ENCODE measurements at regions not wholly inside any gene's neighbourhood (a gene's known extent, or its start where the extent isn't known, plus 50 kb on each side); places are given as distances from the start of the nearest gene placed in this dataset.

DNA sequence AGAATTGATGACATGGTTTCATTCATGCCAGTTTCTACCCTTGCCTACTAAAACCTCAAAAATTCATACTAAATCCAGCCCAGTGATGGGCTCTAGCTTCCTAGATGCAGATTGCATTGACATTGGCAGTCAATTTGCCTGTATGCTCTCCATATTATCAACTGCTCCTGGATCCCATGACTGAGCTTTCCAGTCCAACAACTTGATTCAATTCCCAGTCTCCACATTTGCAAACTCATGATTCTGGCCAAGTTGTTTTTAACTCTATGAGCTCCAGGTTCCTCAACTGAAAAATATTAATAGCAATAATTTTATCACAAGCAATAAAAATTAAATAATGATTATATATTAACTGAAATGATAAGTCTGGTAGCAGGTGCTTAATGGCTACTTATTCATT lies 51.0 kb upstream of the DSC1 start:
- H3K27me3 ChIP-seq: no peaks in the 10 kb centered on the region
- no peak for TF ChIP-seq POLR2A (IDR thresholded peaks at IDR 0.05)
- TF ChIP-seq, protein P1, sequence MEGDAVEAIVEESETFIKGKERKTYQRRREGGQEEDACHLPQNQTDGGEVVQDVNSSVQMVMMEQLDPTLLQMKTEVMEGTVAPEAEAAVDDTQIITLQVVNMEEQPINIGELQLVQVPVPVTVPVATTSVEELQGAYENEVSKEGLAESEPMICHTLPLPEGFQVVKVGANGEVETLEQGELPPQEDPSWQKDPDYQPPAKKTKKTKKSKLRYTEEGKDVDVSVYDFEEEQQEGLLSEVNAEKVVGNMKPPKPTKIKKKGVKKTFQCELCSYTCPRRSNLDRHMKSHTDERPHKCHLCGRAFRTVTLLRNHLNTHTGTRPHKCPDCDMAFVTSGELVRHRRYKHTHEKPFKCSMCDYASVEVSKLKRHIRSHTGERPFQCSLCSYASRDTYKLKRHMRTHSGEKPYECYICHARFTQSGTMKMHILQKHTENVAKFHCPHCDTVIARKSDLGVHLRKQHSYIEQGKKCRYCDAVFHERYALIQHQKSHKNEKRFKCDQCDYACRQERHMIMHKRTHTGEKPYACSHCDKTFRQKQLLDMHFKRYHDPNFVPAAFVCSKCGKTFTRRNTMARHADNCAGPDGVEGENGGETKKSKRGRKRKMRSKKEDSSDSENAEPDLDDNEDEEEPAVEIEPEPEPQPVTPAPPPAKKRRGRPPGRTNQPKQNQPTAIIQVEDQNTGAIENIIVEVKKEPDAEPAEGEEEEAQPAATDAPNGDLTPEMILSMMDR (IDR thresholded peaks at IDR 0.05): no peak
- no peaks in the 10 kb centered on the region for H3K4me1 ChIP-seq
- H3K9me3 ChIP-seq: no peaks in the 10 kb centered on the region
- intact Hi-C loops (cut with DNase I; ENCODE audit: low total_unique reads): no loop called here
- H3K4me3 ChIP-seq: no peak overlapping the region
- no peak for DNase-seq
- no peaks in the 10 kb centered on the region for H3K36me3 ChIP-seq
- no peak overlapping the region for H3K27ac ChIP-seq

DNA sequence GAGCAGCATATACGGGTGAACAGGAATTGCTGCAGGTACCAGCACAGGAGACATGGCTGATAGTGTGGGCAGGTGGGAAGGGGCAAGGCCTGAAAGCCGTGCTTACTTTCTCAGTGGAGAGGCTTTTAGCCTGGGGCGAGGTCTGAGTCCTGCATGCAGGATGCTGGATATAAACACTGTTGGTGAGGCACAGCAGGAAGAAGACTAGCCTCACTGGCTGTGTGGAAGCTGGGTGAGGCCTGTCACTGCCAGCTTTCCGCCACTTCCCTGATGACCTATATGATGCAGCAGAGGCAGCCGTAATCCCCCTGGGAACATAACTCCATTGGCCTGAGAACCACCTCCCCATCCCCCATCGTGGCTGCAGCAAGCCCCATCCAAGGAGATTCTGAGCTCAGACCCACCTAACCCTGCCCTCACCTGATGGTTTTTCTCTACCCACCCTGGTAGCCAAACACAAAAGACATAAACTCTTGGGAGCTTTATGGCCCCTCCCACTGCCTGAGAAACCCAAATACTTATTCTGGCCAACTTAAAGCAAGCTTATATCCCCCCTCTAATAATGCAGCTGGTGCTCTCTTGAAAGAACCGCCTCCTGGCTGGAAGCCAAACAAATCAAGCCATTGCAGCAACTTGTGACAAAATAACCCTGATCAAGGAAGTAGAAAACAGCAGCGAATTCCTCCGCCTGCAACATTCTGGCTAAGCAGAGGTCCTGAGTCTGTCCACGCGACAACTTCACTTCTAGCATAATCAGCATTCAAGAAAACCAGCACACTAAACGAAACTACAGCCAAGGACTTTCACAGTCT lies 54.6 kb upstream of the DSC1 start:
- H3K4me1 ChIP-seq: no peaks in the 10 kb centered on the region
- H3K4me3 ChIP-seq: no peak overlapping the region
- H3K9me3 ChIP-seq: peaks cover 0 to 3% of the 10 kb centered on the region in 2 donors
- H3K27ac ChIP-seq: no peak overlapping the region
- no peaks in the 10 kb centered on the region for H3K27me3 ChIP-seq
- TF ChIP-seq, protein P1 (IDR thresholded peaks at IDR 0.05): no peak
- TF ChIP-seq POLR2A (IDR thresholded peaks at IDR 0.05): no peak
- no peak for DNase-seq
- intact Hi-C loops (cut with DNase I; ENCODE audit: low total_unique reads): no loop called here
- H3K36me3 ChIP-seq: no peaks in the 10 kb centered on the region

DNA sequence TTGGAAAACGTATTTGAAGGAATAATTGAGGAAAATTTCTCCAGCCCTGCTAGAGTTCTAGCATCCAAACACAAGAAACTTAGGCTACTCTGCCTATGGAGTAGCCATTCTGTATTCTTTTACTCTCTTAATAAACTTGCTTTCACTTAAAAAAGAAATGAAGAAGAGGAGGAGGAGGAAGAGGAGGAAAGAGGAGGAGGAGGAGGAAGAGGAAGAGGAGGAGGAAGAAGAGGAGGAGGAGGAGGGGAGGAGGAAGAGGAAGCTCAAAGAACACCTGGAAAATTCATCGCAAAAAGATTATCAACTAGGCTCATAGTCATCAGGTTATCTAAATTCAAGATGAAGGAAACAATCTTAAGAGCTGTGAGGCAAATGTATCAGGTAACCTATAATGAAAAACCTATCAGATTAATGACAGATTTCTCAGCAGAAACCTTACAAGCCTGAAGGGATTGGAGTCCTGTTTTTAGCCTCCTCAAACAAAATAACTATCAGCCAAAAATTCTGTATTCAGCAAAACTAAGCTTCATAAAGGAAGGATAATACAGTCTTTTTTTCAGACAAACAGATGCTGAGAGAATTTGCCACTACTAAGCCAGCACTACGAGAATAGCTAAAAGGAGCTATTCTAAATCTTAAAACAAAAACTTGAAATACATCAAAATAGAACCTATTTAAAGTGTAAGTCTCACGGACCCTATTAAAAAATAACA lies 56.2 kb upstream of the DSC1 start:
- Histone ChIP-seq H3K4me1 (no peaks in the 10 kb centered on the region), H3K36me3 (no peaks in the 10 kb centered on the region), H3K9me3 (peaks cover 0 to 3% of the 10 kb centered on the region in 2 donors), H3K4me3 (no peak overlapping the region), H3K27me3 (no peaks in the 10 kb centered on the region), H3K27ac (no peak overlapping the region)
- TF ChIP-seq POLR2A (IDR thresholded peaks at IDR 0.05): no peak
- TF ChIP-seq, protein P1 (IDR thresholded peaks at IDR 0.05): no peak
- intact Hi-C loops (cut with DNase I; ENCODE audit: low total_unique reads): no loop called here
- DNase-seq: no peak

DNA sequence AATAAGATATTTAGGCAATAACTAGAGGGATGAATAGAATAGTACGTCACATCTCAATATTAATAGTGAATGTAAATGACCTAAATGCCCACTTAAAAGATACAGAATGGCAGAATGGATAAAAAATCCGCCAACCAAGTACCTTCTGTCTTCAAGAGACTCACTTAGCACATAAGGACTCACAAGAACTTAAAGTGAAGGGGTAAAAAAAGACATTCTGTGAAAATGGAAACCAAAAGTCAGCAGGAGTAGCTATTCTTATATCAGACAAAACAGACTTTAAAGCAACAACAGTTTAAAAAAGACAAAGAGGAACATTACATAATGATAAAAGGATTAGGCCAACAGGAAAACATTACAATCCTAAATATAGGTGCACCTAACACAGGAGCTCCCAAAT lies 56.7 kb upstream of the DSC1 start:
- Histone ChIP-seq H3K4me1 (no peaks in the 10 kb centered on the region), H3K27me3 (no peaks in the 10 kb centered on the region), H3K27ac (no peak overlapping the region), H3K36me3 (no peaks in the 10 kb centered on the region), H3K9me3 (peaks cover 0 to 3% of the 10 kb centered on the region in 2 donors), H3K4me3 (no peak overlapping the region)
- intact Hi-C loops (cut with DNase I; ENCODE audit: low total_unique reads): no loop called here
- no peak for DNase-seq
- TF ChIP-seq POLR2A (IDR thresholded peaks at IDR 0.05): no peak
- TF ChIP-seq, protein P1 (IDR thresholded peaks at IDR 0.05): no peak

DNA sequence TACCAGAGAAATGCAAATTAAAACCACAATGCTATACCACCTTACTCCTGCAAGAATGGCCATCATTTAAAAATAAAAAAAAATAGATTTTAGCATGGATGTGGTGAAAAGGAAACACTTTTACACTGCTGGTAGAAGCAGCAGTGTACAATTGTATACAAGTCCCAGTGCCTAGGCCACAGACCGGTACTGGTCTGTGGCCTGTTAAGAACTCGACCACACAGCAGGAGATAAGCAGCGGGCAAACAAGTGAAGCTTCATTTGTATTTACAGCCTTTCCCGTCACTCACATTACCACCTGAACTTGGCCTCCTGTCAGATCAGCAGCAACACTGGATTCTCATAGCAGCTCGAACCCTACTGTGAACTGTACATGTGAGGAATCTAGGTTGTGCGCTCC lies 60.7 kb upstream of the DSC1 start:
- no peaks in the 10 kb centered on the region for H3K27me3 ChIP-seq
- no peak overlapping the region for H3K27ac ChIP-seq
- TF ChIP-seq POLR2A (IDR thresholded peaks at IDR 0.05): no peak
- TF ChIP-seq, protein P1 (IDR thresholded peaks at IDR 0.05): no peak
- H3K4me3 ChIP-seq: no peak overlapping the region
- intact Hi-C loops (cut with DNase I; ENCODE audit: low total_unique reads): no loop called here
- no peaks in the 10 kb centered on the region for H3K36me3 ChIP-seq
- H3K9me3 ChIP-seq: peaks cover 0 to 3% of the 10 kb centered on the region in 2 donors
- no peaks in the 10 kb centered on the region for H3K4me1 ChIP-seq
- no peak for DNase-seq

All from uterus (tissue), 3 donors.